GM21423 (cell line): ENCODE measurements at regions not wholly inside any gene's neighbourhood (a gene's known extent, or its start where the extent isn't known, plus 50 kb on each side); places are given as distances from the start of the nearest gene placed in this dataset.
"Not testable (repeated sequence)": the region's sequence is repeated elsewhere in the genome, so short reads cannot be mapped to it uniquely, and the experiment has no call there.

Experiments
- ATAC-seq: cut with Tn5 transposase; IDR thresholded peaks from one replicate; pipeline ENCODE4 v1.9.1; 2021; ENCODE audit warnings: mild to moderate bottlenecking, moderate library complexity; ENCODE audit not compliant: unreplicated experiment

GRCh38 chr2:215667585-215668377, 231.9 kb upstream of the FN1 start:
- no peak for ATAC-seq

DNA sequence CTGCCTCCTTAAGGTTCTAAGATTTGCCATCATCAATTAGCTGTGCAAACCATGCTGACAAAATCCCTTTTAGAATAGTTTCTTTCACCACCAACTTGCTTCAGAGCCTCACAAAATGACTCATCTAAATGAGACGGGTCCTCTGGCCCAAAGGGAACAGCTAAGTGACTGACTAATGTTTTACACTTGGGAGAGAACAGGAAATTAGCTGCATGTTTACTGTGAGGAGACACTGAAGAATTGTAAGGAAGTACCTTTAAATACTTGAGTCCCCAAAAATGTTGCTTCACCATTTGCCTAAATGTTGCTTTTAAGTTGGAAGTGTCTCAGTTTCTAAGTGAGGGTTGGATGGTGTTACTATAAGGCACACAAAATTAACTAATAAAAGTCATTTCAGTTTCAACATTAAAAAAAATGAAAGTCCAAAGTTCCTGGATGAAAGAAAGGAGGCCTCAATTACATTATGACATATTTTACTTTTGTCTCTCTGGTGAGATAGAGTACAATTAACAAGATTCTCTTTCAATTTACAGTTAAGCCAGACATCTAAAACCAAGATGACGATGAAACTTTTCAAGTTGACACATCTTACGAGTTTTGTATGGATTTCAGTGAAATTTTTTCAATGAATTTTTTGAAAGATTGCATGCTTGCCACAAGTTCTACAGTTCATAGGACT, 229.1 kb upstream of the FN1 start:
- peak; percentile 77 for ATAC-seq

DNA sequence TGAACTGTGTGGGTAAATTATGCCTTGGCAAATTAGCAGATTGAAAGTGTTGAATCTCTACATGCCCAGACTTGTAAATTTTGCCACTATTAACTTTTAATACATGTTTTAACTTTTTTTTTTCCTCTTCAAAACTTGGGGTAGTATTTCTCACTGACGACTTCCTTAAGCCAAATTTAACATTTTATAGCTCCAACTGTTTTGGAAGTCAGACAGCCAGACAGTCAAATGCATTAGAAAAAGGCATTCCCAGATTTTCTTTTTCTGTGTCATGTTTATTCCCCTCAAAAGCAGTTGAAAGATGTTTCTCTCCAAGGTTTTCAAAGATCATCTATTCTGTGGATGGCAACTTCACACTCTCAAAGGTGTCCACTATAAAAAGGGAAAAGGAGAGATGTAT, 226.8 kb upstream of the FN1 start:
- ATAC-seq: no peak

DNA sequence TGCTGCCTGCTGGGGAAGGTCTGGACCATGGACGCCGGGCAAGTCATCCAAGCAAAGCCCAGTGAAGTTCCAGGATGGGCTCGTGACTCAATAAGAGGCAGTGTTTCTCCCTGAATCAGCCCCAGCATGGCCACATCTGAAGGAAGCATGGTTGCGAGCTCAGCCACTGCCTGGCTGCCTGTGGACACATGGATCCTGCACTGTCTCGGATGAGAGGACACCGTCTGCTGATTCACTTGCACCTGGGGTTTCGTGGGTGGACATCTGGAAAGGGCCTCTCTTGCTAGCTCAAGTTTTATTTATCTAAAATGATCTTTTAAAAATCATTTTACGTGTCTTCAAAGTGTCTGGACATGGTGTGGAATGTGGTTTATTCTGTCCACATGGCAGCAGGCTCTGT, 224.8 kb upstream of the FN1 start:
- no peak for ATAC-seq

DNA sequence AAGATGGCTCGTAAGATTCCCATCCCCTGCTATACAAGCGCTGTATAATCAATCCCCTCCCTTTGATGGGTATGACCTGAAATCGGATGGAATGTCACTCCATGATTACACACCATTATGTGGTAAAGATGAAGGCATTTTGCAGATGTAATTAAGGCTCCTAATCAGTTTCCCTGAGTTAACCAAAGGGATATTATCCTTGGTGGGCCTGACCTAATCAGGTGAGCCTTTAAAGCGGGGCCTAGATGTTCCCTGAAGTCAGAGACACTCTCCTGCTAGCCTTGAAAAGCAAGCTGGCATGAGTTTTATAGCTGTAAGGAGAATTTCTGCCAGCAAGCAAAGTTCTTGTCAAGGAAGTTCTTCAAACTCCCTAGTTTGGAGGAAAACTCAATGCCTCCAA, 223.8 kb upstream of the FN1 start:
- ATAC-seq: no peak

GRCh38 chr2:215658635-215659305, 222.9 kb upstream of the FN1 start:
- no peak for ATAC-seq

GRCh38 chr2:215657844-215658243, 222.0 kb upstream of the FN1 start:
- ATAC-seq: no peak

- no peak for ATAC-seq
These were observed 218.4 kb upstream of the FN1 start for GRCh38 chr2:215654148-215654819.

DNA sequence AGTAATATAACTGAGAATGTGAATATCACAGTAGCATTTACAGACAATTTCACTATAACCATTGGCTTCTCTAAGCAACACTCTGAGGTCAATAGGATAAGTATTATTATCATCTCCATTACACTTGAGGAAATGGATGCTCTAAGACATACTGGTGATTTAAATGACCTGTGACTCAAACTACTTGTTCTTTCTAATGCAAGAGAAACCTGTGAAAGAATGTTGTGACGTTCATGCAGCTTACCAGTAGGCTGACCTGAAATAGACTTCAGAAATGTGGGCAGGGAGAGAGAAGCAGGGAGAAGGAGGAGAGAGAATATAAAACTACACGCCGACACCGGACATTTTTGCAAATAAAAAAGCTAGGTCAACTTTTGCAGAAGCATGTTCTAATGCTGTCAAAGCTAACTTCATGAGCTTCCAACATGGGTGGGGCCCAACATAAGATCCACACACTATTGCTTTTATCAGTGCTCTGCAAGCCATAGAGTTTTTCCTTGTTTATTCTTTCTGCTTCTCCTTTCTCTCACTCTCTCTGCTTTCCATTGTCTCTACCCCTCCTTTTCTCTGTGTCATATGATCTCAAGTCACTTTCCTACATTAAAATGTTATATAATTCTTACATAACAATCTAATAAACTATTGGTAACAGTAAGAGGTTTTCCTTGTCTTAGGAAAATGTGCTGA, 217.6 kb upstream of the FN1 start:
- no peak for ATAC-seq

DNA sequence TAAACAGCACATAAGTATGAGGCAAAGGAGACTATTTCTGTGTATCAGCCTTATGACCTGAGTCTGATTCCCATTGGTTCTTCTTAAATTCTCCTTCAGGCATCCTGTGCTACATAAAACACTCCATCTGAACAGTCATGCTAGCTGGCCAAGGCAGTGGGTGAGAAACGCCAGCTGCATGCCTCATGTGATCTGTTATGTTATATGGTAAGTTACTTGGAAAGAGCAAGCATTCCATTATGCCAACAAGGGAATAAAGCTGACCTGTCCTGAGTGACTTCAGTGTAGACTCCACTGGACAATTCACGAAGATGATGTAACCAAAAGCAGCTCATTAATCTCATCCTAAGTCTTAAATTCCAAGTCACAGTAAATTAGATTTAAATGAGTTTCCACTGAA, 216.5 kb upstream of the FN1 start:
- no peak for ATAC-seq

DNA sequence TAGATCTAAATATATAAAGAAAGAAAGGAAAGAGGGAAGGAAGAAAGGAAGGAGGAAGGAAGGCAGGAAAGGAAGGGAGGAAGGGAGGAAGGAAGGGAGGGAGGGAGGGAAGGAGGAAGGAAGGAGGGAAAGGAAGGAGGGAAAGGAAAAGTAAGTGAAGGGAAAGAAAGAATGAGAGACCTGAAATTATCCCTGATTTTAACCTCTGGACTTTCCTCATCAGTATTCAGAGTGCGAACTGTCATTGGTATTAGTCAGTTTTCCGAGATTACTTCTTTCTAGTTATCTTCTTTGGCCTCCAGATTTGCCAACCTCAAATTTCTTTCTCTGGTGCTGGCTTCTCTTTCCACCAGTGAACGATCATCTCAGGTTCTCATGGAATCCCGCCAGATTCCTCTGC, 215.5 kb upstream of the FN1 start:
- ATAC-seq: no peak

- ATAC-seq: no peak
These were observed 208.5 kb upstream of the FN1 start for GRCh38 chr2:215644233-215644897.

- ATAC-seq: no peak
These were observed 202.8 kb upstream of the FN1 start for GRCh38 chr2:215638687-215639086.

DNA sequence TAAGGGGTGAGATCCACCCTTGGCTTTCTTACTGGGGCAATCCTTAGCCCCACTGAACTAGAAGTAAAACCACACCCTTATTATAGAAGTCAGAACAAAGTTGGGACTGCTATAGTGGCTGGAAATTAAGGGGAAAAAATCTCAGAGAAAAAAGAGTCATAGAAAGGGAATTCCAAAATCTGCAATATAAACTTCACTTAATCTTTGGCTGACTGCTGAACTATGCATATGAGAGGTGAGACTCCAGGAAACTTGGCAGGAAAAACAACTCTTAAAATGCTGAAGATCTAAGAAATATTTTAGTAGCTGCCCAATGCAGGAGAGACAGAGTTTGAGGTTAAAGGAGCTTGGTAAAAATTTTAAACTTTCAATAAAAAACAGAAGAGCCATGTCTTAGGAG, 201.8 kb upstream of the FN1 start:
- ATAC-seq: no peak

DNA sequence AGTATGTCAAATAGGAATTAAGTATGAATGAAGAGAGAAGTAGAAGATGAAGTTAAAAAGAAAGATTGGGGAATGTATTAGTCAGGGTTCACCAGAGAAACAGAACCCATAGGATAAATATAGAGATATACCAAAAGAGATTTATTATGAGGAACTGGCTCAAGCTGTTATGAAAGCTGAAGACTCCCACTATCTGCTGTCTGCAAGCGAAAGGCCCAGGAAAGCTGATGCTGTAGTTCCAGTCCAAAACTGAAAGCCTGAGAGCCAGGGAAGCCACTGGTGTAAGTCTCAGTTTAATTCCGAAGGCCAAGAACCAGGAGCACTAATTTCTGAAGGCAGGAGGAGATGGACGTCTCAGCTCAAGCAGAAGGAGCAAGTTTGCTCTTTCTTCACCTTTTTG, 200.9 kb upstream of the FN1 start:
- no peak for ATAC-seq

DNA sequence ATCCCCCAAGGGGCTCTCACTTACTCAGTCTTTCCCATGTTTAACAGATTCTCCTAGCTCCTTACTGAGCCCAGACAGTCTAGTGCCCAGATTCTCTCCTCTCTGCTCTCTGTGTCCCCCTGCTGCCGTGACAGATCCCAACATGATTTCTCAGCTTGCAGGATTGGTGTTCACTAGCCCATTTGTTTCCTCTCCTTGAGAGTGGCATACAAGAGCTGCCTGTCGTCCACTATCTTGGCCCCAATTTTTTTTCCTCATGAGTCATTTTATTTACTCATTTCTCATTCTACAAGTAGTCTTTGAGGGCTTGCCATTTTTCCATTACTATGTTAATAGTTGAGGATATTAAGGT, 199.9 kb upstream of the FN1 start:
- ATAC-seq: no peak

- no peak for ATAC-seq
These were observed 199.4 kb upstream of the FN1 start for GRCh38 chr2:215635071-215635787.

GRCh38 chr2:215633360-215633759, 197.5 kb upstream of the FN1 start:
- no peak for ATAC-seq

GRCh38 chr2:215631696-215632095, 195.8 kb upstream of the FN1 start:
- no peak for ATAC-seq

DNA sequence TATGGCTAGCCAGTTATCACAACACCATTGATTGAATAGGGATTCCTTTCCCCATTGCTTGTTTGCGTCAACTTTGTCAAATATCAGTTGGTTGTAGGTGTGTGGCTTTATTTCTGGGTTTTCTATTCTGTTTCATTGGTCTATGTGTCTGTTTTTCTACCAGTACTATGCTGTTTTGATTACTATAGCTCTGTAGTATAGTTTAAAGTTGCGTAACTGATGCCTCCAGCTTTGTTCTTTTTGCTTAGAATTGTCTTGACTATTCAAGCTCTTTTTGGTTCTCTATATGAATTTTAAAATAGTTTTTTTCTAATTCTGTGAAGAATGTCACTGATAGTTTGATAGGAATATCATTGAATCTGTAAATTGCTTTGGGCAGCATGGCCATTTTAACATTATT, 194.9 kb upstream of the FN1 start:
- ATAC-seq: not testable (repeated sequence)
